RWPE1 (cell line): ENCODE measurements at regions not wholly inside any gene's neighbourhood (a gene's known extent, or its start where the extent isn't known, plus 50 kb on each side); places are given as distances from the start of the nearest gene placed in this dataset.

Experiments used
- CTCF ChIA-PET: fragments of 350-600 bp; sonication (Branson Sonifier 250); formaldehyde crosslinking; extraction: SDS; loops from one replicate; lab custom pipeline; 2021; lab: Yijun Ruan, JAX
- POLR2A ChIA-PET: fragments of 400-600 bp; formaldehyde crosslinking; extraction: SDS; loops from one replicate; lab custom pipeline; 2020; ENCODE audit warnings: antibody characterized with exemption; ENCODE audit not compliant: low non-redundant PET; lab: Yijun Ruan, JAX
- DNase-seq: peaks from one replicate; pipeline ENCODE4 v3.0.0; 2012; ENCODE audit warnings: low spot score
- H3K27ac ChIP-seq: fragments of 450-650 bp; 2 replicates; pipeline ENCODE4 v1.5.1; 2017
- CTCF ChIP-seq: fragments of 450-650 bp; conservative IDR thresholded peaks from 2 replicates; pipeline ENCODE4 v1.5.1; 2017; ENCODE audit warnings: low read depth, mild to moderate bottlenecking

GRCh38 chr17:83183145-83183948 lies 103.9 kb downstream of the METRNL start:
- no peak for DNase-seq
- ChIA-PET CTCF (interaction anchor here (0.6 kb wide), 1 partner anchor 335 kb away, joined by 3 read pairs; no protein-coding TSS in a partner anchor), POLR2A (interaction anchor here (1.2 kb wide), 1 partner anchor 12 kb away, joined by 3 read pairs; no protein-coding TSS in a partner anchor)
- TF ChIP-seq CTCF: no peak
- no peak overlapping the region for H3K27ac ChIP-seq

- DNase-seq: no peak
- no peak overlapping the region for H3K27ac ChIP-seq
- ChIA-PET POLR2A (interaction anchor here (1.2 kb wide), 1 partner anchor 12 kb away, joined by 3 read pairs; no protein-coding TSS in a partner anchor), CTCF (interaction anchor here (0.6 kb wide), 1 partner anchor 336 kb away, joined by 3 read pairs; no protein-coding TSS in a partner anchor)
- no peak for TF ChIP-seq CTCF
These were observed 104.6 kb downstream of the METRNL start for GRCh38 chr17:83183951-83184506.

GRCh38 chr17:83185023-83186002 lies 105.9 kb downstream of the METRNL start:
- DNase-seq: no peak
- TF ChIP-seq CTCF: no peak
- H3K27ac ChIP-seq: no peak overlapping the region
- ChIA-PET CTCF (no interaction called here), POLR2A (interaction anchor here (1.2 kb wide), 1 partner anchor 10 kb away, joined by 3 read pairs; no protein-coding TSS in a partner anchor)

GRCh38 chr17:83186226-83186625 lies 106.8 kb downstream of the METRNL start:
- POLR2A ChIA-PET: no interaction called here
- TF ChIP-seq CTCF: no peak
- no peak for DNase-seq
- no peak overlapping the region for H3K27ac ChIP-seq
- CTCF ChIA-PET: no interaction called here

GRCh38 chr17:83186751-83187421 lies 107.5 kb downstream of the METRNL start:
- no peak overlapping the region for H3K27ac ChIP-seq
- POLR2A ChIA-PET: no interaction called here
- CTCF ChIA-PET: no interaction called here
- TF ChIP-seq CTCF: no peak
- DNase-seq: no peak
